ENCODE measurements at regions not wholly inside any gene's neighbourhood (a gene's known extent, or its start where the extent isn't known, plus 50 kb on each side); places are given as distances from the start of the nearest gene placed in this dataset.
"Not testable (repeated sequence)": the region's sequence is repeated elsewhere in the genome, so short reads cannot be mapped to it uniquely, and the experiment has no call there.

- no peak for DNase-seq
Observed at GRCh38 chr1:98325646-98326440, 335.7 kb upstream of the SNX7 start.

- DNase-seq, result no peak
Observed at GRCh38 chr1:98323906-98324358, 337.6 kb upstream of the SNX7 start.

- no peak for DNase-seq
Observed at GRCh38 chr1:98323388-98323787, 338.1 kb upstream of the SNX7 start.

GRCh38 chr1:98322966-98323365, 338.6 kb upstream of the SNX7 start:
- no peak for DNase-seq

- DNase-seq, result no peak
Observed at GRCh38 chr1:98322086-98322485, 339.4 kb upstream of the SNX7 start.

- DNase-seq, result no peak
Observed at GRCh38 chr1:98321191-98321590, 340.3 kb upstream of the SNX7 start.

- DNase-seq, result no peak
Observed at GRCh38 chr1:98316286-98316905, 345.1 kb upstream of the SNX7 start.

DNA sequence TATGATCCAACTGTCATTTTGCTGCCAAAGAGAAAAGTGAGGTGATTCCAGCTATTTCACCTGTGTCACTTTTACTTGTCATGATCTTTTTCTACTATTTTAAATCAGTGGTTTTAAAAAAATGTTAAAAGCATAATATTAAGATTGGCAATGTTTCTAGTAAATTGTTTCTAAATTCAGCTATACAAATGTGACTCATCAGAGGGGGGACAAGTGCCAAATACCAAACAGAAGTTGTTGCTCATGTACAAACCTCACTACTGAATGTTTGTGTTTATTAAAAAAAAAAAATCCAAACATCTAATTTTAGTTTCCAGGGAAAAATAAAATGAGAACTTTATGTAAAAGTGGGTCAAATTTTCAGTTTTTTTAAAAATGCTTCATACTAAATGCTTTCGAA, 346.2 kb upstream of the SNX7 start:
- DNase-seq, result no peak

GRCh38 chr1:98314601-98315000, 346.9 kb upstream of the SNX7 start:
- DNase-seq, result no peak

GRCh38 chr1:98306517-98307089, 354.9 kb upstream of the SNX7 start:
- DNase-seq, result no peak

- DNase-seq, result no peak
Observed at GRCh38 chr1:98305362-98305761, 356.2 kb upstream of the SNX7 start.

- DNase-seq, result no peak
Observed at GRCh38 chr1:98304888-98305287, 356.6 kb upstream of the SNX7 start.

DNA sequence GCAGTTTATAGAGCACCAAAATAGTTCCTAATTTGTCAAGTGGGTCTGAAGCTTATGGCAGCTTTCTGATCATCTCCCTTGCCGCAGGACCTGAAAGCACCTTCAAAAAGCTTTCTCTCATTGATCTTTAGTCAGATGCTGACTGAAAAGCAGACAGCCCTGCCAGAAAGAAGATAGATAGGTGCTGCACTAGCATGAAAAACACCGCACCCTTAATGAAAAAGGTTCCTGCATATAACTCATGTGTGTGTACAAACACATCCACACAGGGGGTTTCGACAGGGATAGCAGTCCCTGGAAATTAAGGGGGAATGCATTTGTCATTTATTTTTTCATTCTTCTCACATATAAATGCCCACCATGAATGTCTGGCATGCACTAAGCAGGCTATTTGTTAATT, 361.7 kb upstream of the SNX7 start:
- DNase-seq, result no peak

GRCh38 chr1:98299313-98299712, 362.2 kb upstream of the SNX7 start:
- DNase-seq, result no peak

GRCh38 chr1:98298319-98298718, 363.2 kb upstream of the SNX7 start:
- DNase-seq, result no peak

DNA sequence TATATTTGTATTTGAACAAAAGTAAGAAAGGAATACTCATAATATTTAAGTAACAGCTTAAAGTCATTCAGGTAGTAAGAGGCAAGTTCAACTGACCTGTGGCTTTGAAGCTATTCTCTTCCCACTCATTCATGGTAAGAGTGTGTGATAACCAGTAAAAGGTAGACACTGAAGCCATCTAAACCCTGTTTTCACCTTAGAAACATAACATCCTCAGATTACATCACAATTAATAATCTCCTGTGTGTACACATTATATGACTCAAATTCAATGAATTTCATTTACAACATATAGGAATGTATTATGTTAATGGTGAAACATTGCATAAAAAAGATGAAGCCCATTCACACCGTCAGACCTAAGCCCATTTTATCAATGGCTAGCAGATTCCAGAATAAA, 364.8 kb upstream of the SNX7 start:
- DNase-seq, result no peak

DNA sequence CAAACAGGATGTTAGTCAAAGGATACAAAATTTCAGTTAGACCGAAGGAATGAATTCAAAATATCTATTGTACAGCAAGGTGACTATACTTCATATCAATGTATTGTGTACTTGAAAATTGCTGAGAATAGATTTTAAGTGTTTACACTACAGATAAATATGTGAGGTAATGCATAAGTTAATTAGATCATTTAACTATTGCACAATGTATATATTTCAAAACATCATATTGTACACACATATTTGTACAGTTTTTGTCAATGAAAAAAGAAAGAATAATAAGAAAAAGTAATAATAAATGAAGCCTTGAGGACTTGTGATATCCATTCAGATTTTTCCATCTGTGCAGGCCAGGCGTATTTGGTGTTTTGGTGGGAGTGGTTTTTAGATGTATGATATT, 367.4 kb upstream of the SNX7 start:
- DNase-seq, result no peak

GRCh38 chr1:98292994-98293393, 368.5 kb upstream of the SNX7 start:
- no peak for DNase-seq

DNA sequence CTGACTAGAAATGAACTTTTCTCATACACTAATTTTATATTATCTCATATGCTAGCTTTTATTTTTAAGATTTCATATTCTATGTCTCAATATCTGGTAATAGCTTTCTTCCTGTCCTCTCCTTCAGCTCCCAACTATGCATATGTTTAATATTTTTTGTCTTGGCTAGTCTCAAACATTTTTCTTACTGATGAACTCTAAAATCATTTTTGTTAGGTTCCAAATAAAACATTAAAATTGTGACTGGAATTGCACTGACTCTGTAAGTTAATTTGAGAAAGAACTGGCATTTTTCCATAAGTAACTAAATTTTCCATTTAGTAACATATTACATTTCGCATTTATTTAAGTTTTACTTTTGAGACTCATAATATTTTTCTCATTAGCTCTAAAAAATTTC, 368.5 kb upstream of the DPYD start:
- DNase-seq, result no peak

- DNase-seq, result no peak
Observed at GRCh38 chr1:98288494-98288893, 367.7 kb upstream of the DPYD start.

- DNase-seq, result no peak
Observed at GRCh38 chr1:98287626-98288025, 366.8 kb upstream of the DPYD start.

DNA sequence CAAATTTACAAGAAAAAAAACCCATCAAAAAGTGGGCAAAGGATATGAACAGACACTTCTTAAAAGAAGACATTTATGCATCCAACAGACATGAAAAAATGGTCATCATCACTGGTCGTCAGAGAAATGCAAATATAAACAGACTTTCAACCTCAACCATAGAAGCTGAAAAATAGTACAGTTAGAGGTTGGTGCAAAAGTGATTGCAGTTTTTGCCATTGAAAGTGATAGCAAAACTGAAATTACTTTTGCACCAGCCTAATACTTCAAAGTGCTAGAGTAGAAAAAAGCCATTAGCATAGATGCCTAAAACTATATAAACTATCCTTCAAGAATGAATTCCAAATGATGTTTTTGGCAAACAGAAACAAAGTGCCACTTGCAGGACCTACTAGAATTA, 365.8 kb upstream of the DPYD start:
- no peak for DNase-seq

DNA sequence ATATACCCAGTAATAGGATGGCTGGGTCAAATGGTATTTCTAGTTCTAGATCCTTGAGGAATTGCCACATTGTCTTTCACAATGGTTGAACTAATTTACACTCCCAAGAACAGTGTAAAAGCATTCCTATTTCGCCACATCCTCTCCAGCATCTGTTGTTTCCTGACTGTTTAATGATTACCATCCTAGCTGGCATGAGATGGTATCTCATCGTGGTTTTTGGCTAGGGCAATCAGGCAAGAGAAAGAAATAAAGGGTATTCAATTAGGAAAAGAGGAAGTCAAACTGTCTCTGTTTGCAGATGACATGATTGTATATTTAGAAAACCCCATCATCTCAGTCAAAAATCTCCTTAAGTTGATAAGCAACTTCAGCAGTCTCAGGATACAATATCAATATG, 364.5 kb upstream of the DPYD start:
- not testable (repeated sequence) for DNase-seq

- DNase-seq, result no peak
Observed at GRCh38 chr1:98280049-98280448, 359.2 kb upstream of the DPYD start.

Data from stimulated activated naive CD4-positive, alpha-beta T cell treated with Interleukin-2 at 50 U/mL for 16 hours (primary cell).